BE2C (cell line): ENCODE measurements at regions not wholly inside any gene's neighbourhood (a gene's known extent, or its start where the extent isn't known, plus 50 kb on each side); places are given as distances from the start of the nearest gene placed in this dataset.

ENCODE experiments used
- DNase-seq: peaks from one replicate; pipeline ENCODE4 v3.0.0-alpha.2; 2020
- H3K27me3 ChIP-seq: fragments of 250-450 bp; sonication (Bioruptor Pico); 2 replicates; pipeline ENCODE4 v1.5.1; 2020; ENCODE audit warnings: mild to moderate bottlenecking
- H3K36me3 ChIP-seq: fragments of 250-450 bp; sonication (Bioruptor Pico); 2 replicates; pipeline ENCODE4 v1.5.1; 2020; ENCODE audit warnings: mild to moderate bottlenecking
- H3K4me1 ChIP-seq: fragments of 250-450 bp; sonication (Bioruptor Pico); 2 replicates; pipeline ENCODE4 v1.5.1; 2020
- H3K4me3 ChIP-seq: 2 replicates; pipeline ENCODE4 v1.5.1; 2011; ENCODE audit warnings: low read depth, low read length
- H3K9me3 ChIP-seq: fragments of 250-450 bp; sonication (Bioruptor Pico); 2 replicates; pipeline ENCODE4 v1.5.1; 2020
- TF ChIP-seq, protein P1 (sequence below): IDR thresholded peaks from 2 replicates; pipeline ENCODE4 v1.5.1; 2012; ENCODE audit warnings: mild to moderate bottlenecking, low read depth, low read length

DNA sequence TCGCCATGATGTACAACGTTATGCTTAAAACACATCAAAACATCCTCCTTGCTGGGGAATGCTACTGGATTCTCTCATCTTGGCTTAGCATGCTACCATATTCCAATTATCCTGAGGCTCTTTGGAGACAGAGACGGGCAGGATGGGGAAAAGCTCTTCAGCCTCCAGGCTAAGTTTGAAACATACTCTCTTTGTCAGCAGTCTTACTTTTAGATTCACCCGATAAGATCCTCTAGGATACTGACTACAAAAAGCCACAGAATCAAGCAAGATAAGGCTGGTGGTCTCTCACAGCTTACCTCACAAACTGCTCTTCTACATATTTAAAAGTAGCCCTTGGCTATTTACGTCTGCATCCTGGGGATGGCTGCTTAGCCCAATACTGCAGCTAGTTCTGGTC, 72.8 kb upstream of the LRCH1 start:
- no peak for DNase-seq
- Histone ChIP-seq H3K9me3 (no peaks in the 10 kb centered on the region), H3K4me3 (no peak overlapping the region), H3K27me3 (no peaks in the 10 kb centered on the region), H3K36me3 (no peaks in the 10 kb centered on the region), H3K4me1 (no peaks in the 10 kb centered on the region)
- TF ChIP-seq, protein P1, sequence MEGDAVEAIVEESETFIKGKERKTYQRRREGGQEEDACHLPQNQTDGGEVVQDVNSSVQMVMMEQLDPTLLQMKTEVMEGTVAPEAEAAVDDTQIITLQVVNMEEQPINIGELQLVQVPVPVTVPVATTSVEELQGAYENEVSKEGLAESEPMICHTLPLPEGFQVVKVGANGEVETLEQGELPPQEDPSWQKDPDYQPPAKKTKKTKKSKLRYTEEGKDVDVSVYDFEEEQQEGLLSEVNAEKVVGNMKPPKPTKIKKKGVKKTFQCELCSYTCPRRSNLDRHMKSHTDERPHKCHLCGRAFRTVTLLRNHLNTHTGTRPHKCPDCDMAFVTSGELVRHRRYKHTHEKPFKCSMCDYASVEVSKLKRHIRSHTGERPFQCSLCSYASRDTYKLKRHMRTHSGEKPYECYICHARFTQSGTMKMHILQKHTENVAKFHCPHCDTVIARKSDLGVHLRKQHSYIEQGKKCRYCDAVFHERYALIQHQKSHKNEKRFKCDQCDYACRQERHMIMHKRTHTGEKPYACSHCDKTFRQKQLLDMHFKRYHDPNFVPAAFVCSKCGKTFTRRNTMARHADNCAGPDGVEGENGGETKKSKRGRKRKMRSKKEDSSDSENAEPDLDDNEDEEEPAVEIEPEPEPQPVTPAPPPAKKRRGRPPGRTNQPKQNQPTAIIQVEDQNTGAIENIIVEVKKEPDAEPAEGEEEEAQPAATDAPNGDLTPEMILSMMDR = no peak

DNA sequence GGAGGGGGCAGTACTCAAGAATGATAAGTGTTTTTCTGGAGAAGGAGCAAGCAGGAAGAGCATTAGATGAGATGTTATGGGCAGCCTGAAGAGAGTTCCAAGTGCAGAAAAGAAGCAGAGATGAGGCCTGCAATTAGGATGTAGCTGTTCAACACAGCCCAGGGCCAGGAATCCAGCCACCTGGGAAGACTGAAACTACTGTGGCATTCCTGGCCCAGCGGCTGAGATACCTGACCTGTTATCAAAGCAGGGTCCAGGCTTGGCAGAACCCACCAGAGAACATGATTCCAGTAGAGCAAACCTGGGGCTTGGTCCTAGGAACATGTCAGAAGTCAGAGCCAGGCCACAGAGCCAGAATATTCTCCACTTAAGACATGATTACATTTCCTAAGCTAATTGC, 73.3 kb upstream of the LRCH1 start:
- TF ChIP-seq, protein P1 = no peak
- no peaks in the 10 kb centered on the region for H3K27me3 ChIP-seq
- DNase-seq = no peak

DNA sequence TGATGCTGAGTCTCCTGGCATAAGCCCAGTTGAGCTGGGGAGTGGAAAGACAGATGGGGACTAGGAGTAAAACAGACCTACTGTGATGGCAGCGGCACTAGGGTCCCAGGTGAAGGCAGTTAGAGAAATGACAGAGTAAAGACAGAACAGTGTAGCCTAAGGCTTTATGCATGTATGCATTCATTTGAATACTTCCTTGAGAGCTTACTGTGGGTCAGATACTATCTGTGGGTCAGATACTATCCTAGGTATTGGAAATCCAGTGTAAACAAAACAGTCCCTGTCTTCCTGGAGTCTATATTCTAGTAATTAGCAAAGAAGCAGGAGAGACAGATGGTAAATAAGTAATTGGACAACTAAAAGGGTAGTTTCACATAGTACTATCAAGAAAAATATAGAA, 73.7 kb upstream of the LRCH1 start:
- H3K4me3 ChIP-seq = no peak overlapping the region
- DNase-seq = no peak
- no peaks in the 10 kb centered on the region for H3K27me3 ChIP-seq
- no peaks in the 10 kb centered on the region for H3K36me3 ChIP-seq
- H3K4me1 ChIP-seq = no peaks in the 10 kb centered on the region
- TF ChIP-seq, protein P1 = no peak
- H3K9me3 ChIP-seq = no peaks in the 10 kb centered on the region

More for the DNA sequence above, 73.3 kb upstream of the LRCH1 start:
- H3K4me3 ChIP-seq = no peak overlapping the region
- no peaks in the 10 kb centered on the region for H3K9me3 ChIP-seq
- H3K36me3 ChIP-seq = no peaks in the 10 kb centered on the region
- no peaks in the 10 kb centered on the region for H3K4me1 ChIP-seq

DNA sequence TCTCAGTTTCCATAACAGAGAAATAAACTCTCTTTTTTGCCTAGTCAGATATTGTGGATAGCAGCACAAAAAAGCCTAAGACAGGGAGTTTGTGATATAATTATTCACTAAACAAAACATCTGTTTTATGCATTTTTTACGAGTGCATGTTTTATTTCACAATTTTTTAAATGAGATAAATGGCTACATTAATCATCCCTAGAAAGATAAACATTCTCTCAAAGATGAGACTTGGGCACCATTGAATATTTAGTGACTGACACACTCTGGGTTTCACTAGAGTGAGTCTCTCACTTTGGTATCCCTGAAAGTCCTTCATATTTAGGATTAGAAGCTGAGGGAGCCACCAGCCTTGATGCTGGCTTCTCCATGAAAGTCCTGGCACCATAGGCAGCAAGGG, 74.3 kb upstream of the LRCH1 start:
- Histone ChIP-seq H3K36me3 (no peaks in the 10 kb centered on the region), H3K27me3 (no peaks in the 10 kb centered on the region), H3K4me3 (no peak overlapping the region), H3K9me3 (no peaks in the 10 kb centered on the region), H3K4me1 (no peaks in the 10 kb centered on the region)
- DNase-seq = no peak
- TF ChIP-seq, protein P1 = no peak

DNA sequence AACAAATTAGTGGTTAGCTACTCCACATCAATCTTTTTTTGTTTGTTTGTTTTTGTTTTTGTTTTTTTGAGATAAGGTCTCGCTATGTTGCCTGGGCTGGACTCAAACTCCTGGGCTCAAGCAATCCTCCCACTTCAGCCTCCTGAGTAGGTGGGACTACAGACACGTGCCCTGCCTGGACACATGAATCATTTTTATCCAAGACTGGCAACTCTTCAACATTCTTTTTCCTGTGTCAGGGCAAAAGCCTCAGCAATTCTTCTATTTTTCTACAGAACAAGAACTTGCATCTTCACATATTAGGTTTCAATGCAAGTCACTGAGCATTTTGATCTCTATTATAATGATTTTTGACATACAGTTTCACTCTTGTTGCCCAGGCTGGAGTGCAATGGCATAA, 76.8 kb upstream of the LRCH1 start:
- Histone ChIP-seq H3K9me3 (no peaks in the 10 kb centered on the region), H3K36me3 (no peaks in the 10 kb centered on the region), H3K4me1 (no peaks in the 10 kb centered on the region), H3K4me3 (no peak overlapping the region), H3K27me3 (no peaks in the 10 kb centered on the region)
- DNase-seq = no peak
- TF ChIP-seq, protein P1 = no peak

DNA sequence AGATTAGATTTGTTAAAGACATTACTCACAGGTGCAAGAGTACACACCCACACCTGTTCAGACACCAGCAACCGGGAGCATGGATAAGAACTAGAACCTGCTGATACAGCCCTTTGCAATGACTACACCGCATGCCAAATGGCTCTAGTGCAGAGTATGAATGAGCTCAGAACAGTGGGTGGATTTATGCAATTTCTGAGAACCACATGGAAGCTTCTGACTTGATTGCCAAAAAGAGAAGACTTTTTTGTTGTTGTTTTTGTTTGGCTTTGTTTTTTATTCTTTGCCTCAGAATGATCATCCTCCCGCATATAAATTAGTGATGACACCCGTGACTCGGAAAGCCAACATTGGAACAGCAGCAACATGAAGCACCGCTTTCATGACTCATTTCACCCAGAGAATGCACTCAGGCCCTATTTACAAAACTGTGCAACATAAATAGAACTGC, 77.4 kb upstream of the LRCH1 start:
- H3K36me3 ChIP-seq = no peaks in the 10 kb centered on the region
- H3K4me3 ChIP-seq = no peak overlapping the region
- no peaks in the 10 kb centered on the region for H3K27me3 ChIP-seq
- TF ChIP-seq, protein P1 = no peak
- H3K9me3 ChIP-seq = no peaks in the 10 kb centered on the region
- no peaks in the 10 kb centered on the region for H3K4me1 ChIP-seq
- DNase-seq = no peak
